H9 (cell line): ENCODE measurements at regions not wholly inside any gene's neighbourhood (a gene's known extent, or its start where the extent isn't known, plus 50 kb on each side); places are given as distances from the start of the nearest gene placed in this dataset.

ENCODE experiments used
- DNase-seq: peaks from one replicate; pipeline ENCODE4 v3.0.0-alpha.2; 2017
- H2AFZ ChIP-seq: one replicate; pipeline ENCODE4 v1.6.1; 2013; ENCODE audit warnings: mild to moderate bottlenecking, low read length, control low read depth, moderate library complexity
- H2AK5ac ChIP-seq: 2 replicates; pipeline ENCODE4 v1.6.1; 2013; ENCODE audit warnings: low read length, control low read depth, mixed read lengths; ENCODE audit not compliant: insufficient read length
- H2BK120ac ChIP-seq: one replicate; pipeline ENCODE4 v1.6.1; 2013; ENCODE audit warnings: low read depth, mild to moderate bottlenecking, low read length, control low read depth, inconsistent platforms; ENCODE audit not compliant: poor library complexity, severe bottlenecking
- H2BK12ac ChIP-seq: 2 replicates; pipeline ENCODE4 v1.6.1; 2013; ENCODE audit warnings: low read length, control low read depth, mixed read lengths, low read depth; ENCODE audit not compliant: insufficient read length
- H2BK15ac ChIP-seq: 2 replicates; pipeline ENCODE4 v1.6.1; 2013; ENCODE audit warnings: low read depth, low read length, control low read depth
- H2BK20ac ChIP-seq: one replicate; pipeline ENCODE4 v1.6.1; 2013; ENCODE audit warnings: low read depth, mild to moderate bottlenecking, low read length, control low read depth, inconsistent platforms; ENCODE audit not compliant: poor library complexity, severe bottlenecking
- H2BK5ac ChIP-seq: 2 replicates; pipeline ENCODE4 v1.6.1; 2013; ENCODE audit warnings: low read length, control low read depth, mixed read lengths; ENCODE audit not compliant: insufficient read length
- H3K14ac ChIP-seq: 2 replicates; pipeline ENCODE4 v1.6.1; 2013; ENCODE audit warnings: low read length, control low read depth; ENCODE audit not compliant: insufficient read depth
- H3K18ac ChIP-seq: 2 replicates; pipeline ENCODE4 v1.6.1; 2013; ENCODE audit warnings: low read depth, mild to moderate bottlenecking, mixed read lengths, low read length, control low read depth; ENCODE audit not compliant: insufficient read length
- H3K23ac ChIP-seq: 2 replicates; pipeline ENCODE4 v1.6.1; 2013; ENCODE audit warnings: low read length, control low read depth, mixed read lengths, low read depth; ENCODE audit not compliant: insufficient read length
- H3K23me2 ChIP-seq: 2 replicates; pipeline ENCODE4 v1.6.1; 2013; ENCODE audit warnings: low read depth, mild to moderate bottlenecking, mixed read lengths, low read length, control low read depth; ENCODE audit not compliant: insufficient read length, poor library complexity, severe bottlenecking
- H3K27ac ChIP-seq: 2 replicates; pipeline ENCODE4 v1.5.1; 2013; ENCODE audit warnings: low read length, control low read depth, mixed read lengths, low read depth; ENCODE audit not compliant: insufficient read length
- H3K27me3 ChIP-seq: 2 replicates; pipeline ENCODE4 v1.6.1; 2013; ENCODE audit warnings: low read length, control low read depth, inconsistent platforms; ENCODE audit not compliant: insufficient read depth
- H3K4ac ChIP-seq: 2 replicates; pipeline ENCODE4 v1.6.1; 2013; ENCODE audit warnings: low read depth, mild to moderate bottlenecking, control low read depth, inconsistent platforms, low read length, moderate library complexity
- H3K4me1 ChIP-seq: 2 replicates; pipeline ENCODE4 v1.6.1; 2013; ENCODE audit warnings: low read length, control low read depth, inconsistent platforms; ENCODE audit not compliant: insufficient read depth
- H3K4me2 ChIP-seq: 2 replicates; pipeline ENCODE4 v1.6.1; 2013; ENCODE audit warnings: low read length, control low read depth, mixed read lengths; ENCODE audit not compliant: insufficient read length, insufficient read depth
- H3K56ac ChIP-seq: 2 replicates; pipeline ENCODE4 v1.6.1; 2013; ENCODE audit warnings: low read depth, mild to moderate bottlenecking, mixed read lengths, low read length, control low read depth; ENCODE audit not compliant: insufficient read length
- H3K79me1 ChIP-seq: 2 replicates; pipeline ENCODE4 v1.6.1; 2013; ENCODE audit warnings: low read depth, mild to moderate bottlenecking, moderate library complexity, low read length, control low read depth, inconsistent platforms; ENCODE audit not compliant: insufficient read depth, poor library complexity, severe bottlenecking
- H3K79me2 ChIP-seq: 2 replicates; pipeline ENCODE4 v1.6.1; 2013; ENCODE audit warnings: low read length, control low read depth, inconsistent platforms; ENCODE audit not compliant: insufficient read depth
- H3K9ac ChIP-seq: 2 replicates; pipeline ENCODE4 v1.6.1; 2013; ENCODE audit warnings: low read length, control low read depth, mixed read lengths; ENCODE audit not compliant: insufficient read length; ENCODE audit errors: extremely low read depth
- H3K9me3 ChIP-seq: one replicate; pipeline ENCODE4 v1.6.1; 2013; ENCODE audit warnings: low read depth, low read length, inconsistent platforms; ENCODE audit not compliant: control insufficient read depth
- H3T11ph ChIP-seq: one replicate; pipeline ENCODE4 v1.6.1; 2013; ENCODE audit warnings: mild to moderate bottlenecking, low read length, control low read depth, inconsistent platforms
- H4K20me1 ChIP-seq: one replicate; pipeline ENCODE4 v1.6.1; 2013; ENCODE audit not compliant: control insufficient read depth, insufficient read length, insufficient read depth
- H4K5ac ChIP-seq: 2 replicates; pipeline ENCODE4 v1.6.1; 2013; ENCODE audit warnings: low read depth, mild to moderate bottlenecking, mixed read lengths, low read length, control low read depth; ENCODE audit not compliant: insufficient read length
- H4K8ac ChIP-seq: replicated peaks from 2 replicates; pipeline ENCODE4 v1.6.1; 2013; ENCODE audit warnings: low read length, control low read depth, mixed read lengths, low read depth; ENCODE audit not compliant: insufficient read length
- H4K91ac ChIP-seq: 2 replicates; pipeline ENCODE4 v1.6.1; 2013; ENCODE audit warnings: low read depth, mild to moderate bottlenecking, moderate library complexity, mixed read lengths, low read length, control low read depth; ENCODE audit not compliant: insufficient read length
- H3K27ac Mint-ChIP-seq, 3 experiments: 2 replicates in 2 of 3; 3 replicates in 1 of 3; pipeline ENCODE4 v1.8.0; 2020 to 2021; ENCODE audit warnings: mixed read lengths in 3 of 3, mild to moderate bottlenecking in 1 of 3, moderate library complexity in 1 of 3
- H3K27me3 Mint-ChIP-seq: 2 replicates; pipeline ENCODE4 v1.8.0; 2021; ENCODE audit warnings: low read depth, mild to moderate bottlenecking, moderate library complexity, mixed read lengths
- H3K36me3 Mint-ChIP-seq, 3 experiments: 2 replicates in 2 of 3; 3 replicates in 1 of 3; pipeline ENCODE4 v1.8.0; 2020 to 2021; ENCODE audit warnings: low read depth in 3 of 3, mixed read lengths in 3 of 3; ENCODE audit not compliant: insufficient read depth in 1 of 3
- H3K4me1 Mint-ChIP-seq, 2 experiments: 2 replicates each; pipeline ENCODE4 v1.8.0; 2020; ENCODE audit warnings: mixed read lengths in 2 of 2
- H3K4me3 Mint-ChIP-seq, 2 experiments: 2 replicates in 1 of 2; 3 replicates in 1 of 2; pipeline ENCODE4 v1.8.0; 2020 to 2021; ENCODE audit warnings: mild to moderate bottlenecking in 2 of 2, mixed read lengths in 2 of 2, moderate library complexity in 1 of 2
- H3K9me3 Mint-ChIP-seq, 2 experiments: 2 replicates in 1 of 2; 3 replicates in 1 of 2; pipeline ENCODE4 v1.8.0; 2020; ENCODE audit warnings: mild to moderate bottlenecking in 2 of 2, mixed read lengths in 2 of 2, moderate library complexity in 1 of 2
- WGBS: extraction: QIAGEN DNeasy Blood & Tissue Kit; methylation state at CpG from one replicate; pipeline ENCODE4 v1.1.7; 2013; ENCODE audit warnings: missing lambda C conversion rate, low lambda C conversion rate, mixed read lengths; ENCODE audit not compliant: insufficient read length; ENCODE audit errors: extremely low coverage; 5-methylcytosine and 5-hydroxymethylcytosine counted together
- TF ChIP-seq, protein P1 (sequence below): fragments of 200-600 bp; sonication (generic); conservative IDR thresholded peaks from 3 replicates; pipeline ENCODE4 v1.8.0; 2021; ENCODE audit warnings: antibody characterized with exemption, mild to moderate bottlenecking

DNA sequence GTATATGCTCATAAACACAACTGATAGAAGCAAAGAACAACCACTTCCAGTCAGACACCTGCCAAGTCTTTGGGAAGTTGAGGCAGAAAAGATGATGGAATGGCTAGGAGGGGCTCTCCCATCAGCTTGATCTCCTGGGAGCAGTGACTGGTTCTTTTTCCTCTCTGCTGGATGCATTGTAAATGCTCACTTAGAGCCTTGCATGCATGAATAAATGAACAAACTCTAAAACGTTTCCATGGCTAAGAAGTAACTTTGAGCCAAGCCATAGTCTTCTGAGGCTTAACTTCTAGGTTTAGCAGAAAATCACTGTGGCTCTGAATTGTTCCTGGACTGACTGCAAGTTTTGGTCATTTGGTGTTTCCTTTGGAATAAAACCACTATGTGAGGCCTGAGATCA is 166.4 kb upstream of the CITED2 start:
- no peak overlapping the region for H2BK120ac ChIP-seq
- no peak for DNase-seq
- no peak overlapping the region for H2AK5ac ChIP-seq
- no peak overlapping the region for H3K4me2 ChIP-seq
- H4K5ac ChIP-seq = no peak overlapping the region
- H3K14ac ChIP-seq = no peak overlapping the region
- H4K8ac ChIP-seq = no peak overlapping the region
- no peak overlapping the region for H3K4ac ChIP-seq
- H4K20me1 ChIP-seq = no peaks in the 10 kb centered on the region
- H3K9ac ChIP-seq = no peak overlapping the region
- H3K79me1 ChIP-seq = no peaks in the 10 kb centered on the region
- no peak overlapping the region for H2BK20ac ChIP-seq
- H3K18ac ChIP-seq = no peak overlapping the region
- no peak overlapping the region for H2BK15ac ChIP-seq
- H2BK5ac ChIP-seq = no peak overlapping the region
- Mint-ChIP-seq H3K9me3 (no peaks in the 10 kb centered on the region), H3K27me3 (no peaks in the 10 kb centered on the region), H3K27ac (no peak overlapping the region; a peak in 1 of 7 replicates), H3K4me1 (peaks cover 25 to 31% of the 10 kb centered on the region in 2 experiments), H3K4me3 (no peak overlapping the region), H3K36me3 (no peaks in the 10 kb centered on the region)
- no peaks in the 10 kb centered on the region for H3K79me2 ChIP-seq
- H3K9me3 ChIP-seq = no peaks in the 10 kb centered on the region
- no peaks in the 10 kb centered on the region for H3K23me2 ChIP-seq
- no peak overlapping the region for H3K23ac ChIP-seq
- H3K27me3 ChIP-seq = no peaks in the 10 kb centered on the region
- H2AFZ ChIP-seq = no peak overlapping the region
- no peak overlapping the region for H3T11ph ChIP-seq
- no peak overlapping the region for H3K27ac ChIP-seq
- H4K91ac ChIP-seq = no peak overlapping the region
- H2BK12ac ChIP-seq = no peak overlapping the region
- H3K4me1 ChIP-seq = no peaks in the 10 kb centered on the region; the same call in 1 of the 2 replicates
- no CpG with 5 or more reads among the region's 1 CpG for WGBS
- TF ChIP-seq, protein P1, sequence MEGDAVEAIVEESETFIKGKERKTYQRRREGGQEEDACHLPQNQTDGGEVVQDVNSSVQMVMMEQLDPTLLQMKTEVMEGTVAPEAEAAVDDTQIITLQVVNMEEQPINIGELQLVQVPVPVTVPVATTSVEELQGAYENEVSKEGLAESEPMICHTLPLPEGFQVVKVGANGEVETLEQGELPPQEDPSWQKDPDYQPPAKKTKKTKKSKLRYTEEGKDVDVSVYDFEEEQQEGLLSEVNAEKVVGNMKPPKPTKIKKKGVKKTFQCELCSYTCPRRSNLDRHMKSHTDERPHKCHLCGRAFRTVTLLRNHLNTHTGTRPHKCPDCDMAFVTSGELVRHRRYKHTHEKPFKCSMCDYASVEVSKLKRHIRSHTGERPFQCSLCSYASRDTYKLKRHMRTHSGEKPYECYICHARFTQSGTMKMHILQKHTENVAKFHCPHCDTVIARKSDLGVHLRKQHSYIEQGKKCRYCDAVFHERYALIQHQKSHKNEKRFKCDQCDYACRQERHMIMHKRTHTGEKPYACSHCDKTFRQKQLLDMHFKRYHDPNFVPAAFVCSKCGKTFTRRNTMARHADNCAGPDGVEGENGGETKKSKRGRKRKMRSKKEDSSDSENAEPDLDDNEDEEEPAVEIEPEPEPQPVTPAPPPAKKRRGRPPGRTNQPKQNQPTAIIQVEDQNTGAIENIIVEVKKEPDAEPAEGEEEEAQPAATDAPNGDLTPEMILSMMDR = no peak
- no peak overlapping the region for H3K56ac ChIP-seq
